K562 (cell line): ENCODE measurements at regions not wholly inside any gene's neighbourhood (a gene's known extent, or its start where the extent isn't known, plus 50 kb on each side); places are given as distances from the start of the nearest gene placed in this dataset.

Source experiments
- ATAC-seq: fragments of 200-7000 bp; cut with Tn5 transposase; 3 replicates; pipeline ENCODE4 v1.9.1; 2020; ENCODE audit warnings: moderate library complexity
- BruUV-seq: library from RNA; stranded (reverse); fragments of 400-500 nt; replicated peaks from 2 replicates; lab custom pipeline; 2021; lab: Mats Ljungman, UMichigan
- CTCF ChIA-PET: fragments of 300-600 bp; formaldehyde crosslinking; extraction: SDS; loops from one replicate; lab custom pipeline; 2021; ENCODE audit warnings: low intra/inter-chr PET ratio; lab: Yijun Ruan, JAX
- POLR2A ChIA-PET: fragments of 300-600, 350-650 bp; sonication (Branson Sonifier 250); formaldehyde crosslinking; extraction: SDS; loops from one replicate; lab custom pipeline; 2021; ENCODE audit warnings: antibody characterized with exemption, inconsistent platforms; lab: Yijun Ruan, JAX
- DNase-seq, 4 experiments: peaks; one replicate each; pipeline versions ENCODE4 v3.0.0 to v3.0.0-alpha.2; 2011 to 2018; ENCODE audit warnings: low spot score in 3 of 4, mixed read lengths in 3 of 4; ENCODE audit errors: extremely low read depth in 1 of 4
- FAIRE-seq: peaks from 2 replicates; lab custom pipeline; 2011; peaks lifted over from hg19 to GRCh38; lab: Jason Lieb, UNC
- H2AFZ ChIP-seq: 2 replicates; pipeline ENCODE4 v1.6.0; 2011; ENCODE audit warnings: low read depth, low read length, control low read depth, inconsistent platforms
- H3K27ac ChIP-seq: fragments of 200-600 bp; 3 replicates; pipeline ENCODE4 v1.8.0; 2011; ENCODE audit warnings: low read depth, mild to moderate bottlenecking, control low read depth, inconsistent platforms, low read length, moderate library complexity, mixed read lengths; ENCODE audit errors: extremely low read depth
- H3K27me3 ChIP-seq, 2 experiments: fragments of 300-600 bp in 1 of 2; 2 replicates in 1 of 2; 3 replicates in 1 of 2; pipeline versions ENCODE4 v1.6.0 to v1.8.0; 2011; ENCODE audit warnings: inconsistent platforms in 2 of 2, low read length in 2 of 2, mild to moderate bottlenecking in 1 of 2, mixed read lengths in 1 of 2, moderate library complexity in 1 of 2; ENCODE audit not compliant: control insufficient read depth in 2 of 2, insufficient read depth in 2 of 2
- H3K36me3 ChIP-seq: fragments of 300-600 bp; 3 replicates; pipeline ENCODE4 v1.8.0; 2011; ENCODE audit warnings: mild to moderate bottlenecking, low read length, inconsistent platforms; ENCODE audit not compliant: control insufficient read depth, insufficient read depth
- H3K4me1 ChIP-seq, 2 experiments: fragments of 200-600 bp in 1 of 2; replicated peaks in 1 of 2; 2 replicates in 1 of 2; 3 replicates in 1 of 2; pipeline versions ENCODE4 v1.5.1 to v1.8.0; 2011; ENCODE audit warnings: inconsistent platforms in 2 of 2, low read length in 2 of 2, mild to moderate bottlenecking in 1 of 2, mixed read lengths in 1 of 2, moderate library complexity in 1 of 2; ENCODE audit not compliant: control insufficient read depth in 2 of 2, insufficient read depth in 2 of 2
- H3K4me2 ChIP-seq: 2 replicates; pipeline ENCODE4 v1.6.1; 2011; ENCODE audit warnings: low read length, control low read depth, inconsistent platforms, mixed read lengths; ENCODE audit not compliant: insufficient read depth
- H3K4me3 ChIP-seq: fragments of 200-600 bp; sonication (generic), shearing (Covaris generic); 2 replicates; pipeline ENCODE4 v1.5.1; 2016; ENCODE audit warnings: control low read depth, inconsistent platforms
- H3K79me2 ChIP-seq: fragments of 200-600 bp; 3 replicates; pipeline ENCODE4 v1.8.0; 2011; ENCODE audit warnings: low read length, inconsistent platforms; ENCODE audit not compliant: control insufficient read depth, insufficient read depth
- H3K9ac ChIP-seq, 2 experiments: 2 replicates each; pipeline versions ENCODE4 v1.6.0 to v1.6.1; 2011; ENCODE audit warnings: low read depth in 2 of 2, low read length in 2 of 2, control low read depth in 1 of 2, inconsistent platforms in 1 of 2, mild to moderate bottlenecking in 1 of 2, mixed read lengths in 1 of 2; ENCODE audit not compliant: insufficient read depth in 1 of 2
- H3K9me1 ChIP-seq: one replicate; pipeline ENCODE4 v1.6.0; 2011; ENCODE audit warnings: inconsistent platforms, mild to moderate bottlenecking, low read length, moderate library complexity; ENCODE audit not compliant: control insufficient read depth, insufficient read depth
- H3K9me3 ChIP-seq: replicated peaks from 2 replicates; pipeline ENCODE4 v1.5.1; 2011; ENCODE audit warnings: low read depth, low read length, inconsistent platforms; ENCODE audit not compliant: control insufficient read depth, insufficient read depth
- H4K20me1 ChIP-seq: replicated peaks from 2 replicates; pipeline ENCODE4 v1.6.1; 2011; ENCODE audit warnings: low read length, inconsistent platforms, mixed read lengths; ENCODE audit not compliant: control insufficient read depth, insufficient read depth
- DDX20 ChIP-seq: fragments of 450-650 bp; IDR thresholded peaks from 2 replicates; pipeline ENCODE4 v1.6.1; 2016; ENCODE audit warnings: missing genetic modification characterization, low read depth, mild to moderate bottlenecking, missing compliant biosample characterization, moderate library complexity
- FOXK1 ChIP-seq: sonication (generic); formaldehyde crosslinking; IDR thresholded peaks from 2 replicates; pipeline ENCODE4 v1.8.0; 2022; ENCODE audit warnings: missing genetic modification reagents, mild to moderate bottlenecking, borderline replicate concordance
- FUS ChIP-seq: fragments of 200-400 bp; formaldehyde crosslinking; optimal IDR thresholded peaks from 2 replicates; pipeline ENCODE3; 2017; ENCODE audit warnings: low read depth, low read length
- GTF2F1 ChIP-seq: IDR thresholded peaks from 2 replicates; pipeline ENCODE4 v1.6.1; 2011; ENCODE audit warnings: low read depth, low read length, improper control_type of control experiment
- SAFB2 ChIP-seq: fragments of 200-400 bp; formaldehyde crosslinking; IDR thresholded peaks from 2 replicates; pipeline ENCODE4 v1.6.1; 2018; ENCODE audit warnings: borderline replicate concordance, low read length, low read depth, moderate library complexity; ENCODE audit not compliant: severe bottlenecking
- TBP ChIP-seq: optimal IDR thresholded peaks from 2 replicates; pipeline ENCODE3; 2011; ENCODE audit warnings: low read depth, low read length, improper control_type of control experiment
- WGBS: fragments of 100-300 bp; shearing (Covaris generic); methylation state at CpG from one replicate; pipeline ENCODE4 v1.1.6; 2016; ENCODE audit warnings: low coverage, mixed read lengths; ENCODE audit not compliant: insufficient coverage; ENCODE audit errors: missing lambda C conversion rate; 5-methylcytosine and 5-hydroxymethylcytosine counted together
- in situ Hi-C: fragments of 300-500 bp; cut with MboI; formaldehyde crosslinking; loops from 4 replicates; pipeline ENCODE4 v1.15.0; 2018; ENCODE audit warnings: inconsistent platforms, mixed read lengths
- intact Hi-C: fragments of 100-400 bp; cut with micrococcal nuclease; formaldehyde crosslinking; loops from 2 replicates; pipeline ENCODE4 v1.14.2; 2022
- TF ChIP-seq, protein P1 (sequence below): sonication (generic); formaldehyde crosslinking; IDR thresholded peaks from 2 replicates; pipeline ENCODE4 v1.8.0; 2022; ENCODE audit warnings: mild to moderate bottlenecking, missing genetic modification reagents
- TF ChIP-seq, protein P2 (sequence below): sonication (generic); formaldehyde crosslinking; IDR thresholded peaks from 2 replicates; pipeline ENCODE4 v1.8.0; 2022; ENCODE audit warnings: mild to moderate bottlenecking, missing genetic modification reagents
- TF ChIP-seq, protein P3 (sequence below): sonication (generic); formaldehyde crosslinking; IDR thresholded peaks from 2 replicates; pipeline ENCODE4 v1.8.0; 2022; ENCODE audit warnings: mild to moderate bottlenecking, low read depth, missing genetic modification reagents
- TF ChIP-seq, protein P4 (sequence below): fragments of 450-650 bp; formaldehyde crosslinking; IDR thresholded peaks from 2 replicates; pipeline ENCODE4 v1.4.0; 2020; ENCODE audit warnings: mild to moderate bottlenecking, mixed read lengths

DNA sequence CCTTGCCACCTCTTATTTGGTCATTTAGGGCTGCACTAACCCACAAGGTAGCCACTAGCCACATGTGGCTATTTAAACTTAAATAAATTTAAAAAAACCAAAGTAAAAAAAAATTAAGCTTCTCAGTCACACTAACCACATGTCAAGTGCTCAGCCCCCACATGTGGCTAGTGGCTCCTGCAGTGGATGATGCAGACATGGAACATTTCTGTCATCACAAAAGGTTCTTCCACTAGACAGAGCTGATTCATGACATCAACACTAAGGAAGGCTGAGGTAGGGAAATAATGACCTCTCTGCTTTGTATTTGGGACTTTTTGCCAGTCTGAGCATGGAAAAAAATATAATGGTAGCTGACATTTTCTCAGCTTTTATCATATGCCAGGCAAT is 173.0 kb upstream of the FERMT1 start (continued):
- no peak for TF ChIP-seq FOXK1 (CRISPR knock-in tag)
- TF ChIP-seq, protein P1, sequence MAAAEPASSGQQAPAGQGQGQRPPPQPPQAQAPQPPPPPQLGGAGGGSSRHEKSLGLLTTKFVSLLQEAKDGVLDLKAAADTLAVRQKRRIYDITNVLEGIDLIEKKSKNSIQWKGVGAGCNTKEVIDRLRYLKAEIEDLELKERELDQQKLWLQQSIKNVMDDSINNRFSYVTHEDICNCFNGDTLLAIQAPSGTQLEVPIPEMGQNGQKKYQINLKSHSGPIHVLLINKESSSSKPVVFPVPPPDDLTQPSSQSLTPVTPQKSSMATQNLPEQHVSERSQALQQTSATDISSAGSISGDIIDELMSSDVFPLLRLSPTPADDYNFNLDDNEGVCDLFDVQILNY (CRISPR knock-in tag): no peak
- no peak for TF ChIP-seq TBP

DNA sequence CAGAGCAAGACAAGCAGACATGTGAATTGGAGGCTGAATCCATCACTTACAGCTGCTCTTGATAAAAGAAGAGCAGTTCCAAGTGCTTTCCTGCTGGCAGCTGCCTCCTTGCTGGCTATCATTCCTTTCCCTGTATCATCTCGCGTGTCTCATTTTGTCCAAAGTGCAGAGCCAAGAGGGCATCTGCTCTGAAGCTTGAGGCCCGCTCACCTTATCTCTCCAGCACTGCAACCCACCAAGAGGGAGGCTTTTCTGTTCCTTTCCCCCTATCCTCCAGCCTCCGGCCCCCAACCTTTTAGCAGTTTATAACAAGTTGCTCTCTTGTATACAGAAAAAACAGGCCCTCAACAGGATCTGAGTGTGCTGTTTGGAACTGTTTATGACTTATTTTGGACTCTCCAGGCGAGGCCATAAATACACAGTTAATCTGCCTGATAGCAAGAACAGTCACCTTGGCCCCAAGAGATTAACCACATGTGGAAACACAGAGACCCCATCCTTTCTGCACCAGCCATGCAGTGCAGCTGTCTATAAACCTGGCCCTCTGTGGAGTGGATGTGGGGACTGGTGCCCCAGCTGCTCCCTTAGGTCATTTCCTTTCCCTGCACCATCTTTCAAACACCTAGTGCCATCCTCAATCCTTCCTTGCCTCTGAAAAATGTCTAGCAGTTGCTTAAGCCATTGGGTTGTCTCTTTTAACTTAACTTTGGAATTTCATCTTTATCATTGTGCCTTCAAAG is 172.5 kb upstream of the FERMT1 start:
- no peak for TF ChIP-seq DDX20
- TF ChIP-seq, protein P2, sequence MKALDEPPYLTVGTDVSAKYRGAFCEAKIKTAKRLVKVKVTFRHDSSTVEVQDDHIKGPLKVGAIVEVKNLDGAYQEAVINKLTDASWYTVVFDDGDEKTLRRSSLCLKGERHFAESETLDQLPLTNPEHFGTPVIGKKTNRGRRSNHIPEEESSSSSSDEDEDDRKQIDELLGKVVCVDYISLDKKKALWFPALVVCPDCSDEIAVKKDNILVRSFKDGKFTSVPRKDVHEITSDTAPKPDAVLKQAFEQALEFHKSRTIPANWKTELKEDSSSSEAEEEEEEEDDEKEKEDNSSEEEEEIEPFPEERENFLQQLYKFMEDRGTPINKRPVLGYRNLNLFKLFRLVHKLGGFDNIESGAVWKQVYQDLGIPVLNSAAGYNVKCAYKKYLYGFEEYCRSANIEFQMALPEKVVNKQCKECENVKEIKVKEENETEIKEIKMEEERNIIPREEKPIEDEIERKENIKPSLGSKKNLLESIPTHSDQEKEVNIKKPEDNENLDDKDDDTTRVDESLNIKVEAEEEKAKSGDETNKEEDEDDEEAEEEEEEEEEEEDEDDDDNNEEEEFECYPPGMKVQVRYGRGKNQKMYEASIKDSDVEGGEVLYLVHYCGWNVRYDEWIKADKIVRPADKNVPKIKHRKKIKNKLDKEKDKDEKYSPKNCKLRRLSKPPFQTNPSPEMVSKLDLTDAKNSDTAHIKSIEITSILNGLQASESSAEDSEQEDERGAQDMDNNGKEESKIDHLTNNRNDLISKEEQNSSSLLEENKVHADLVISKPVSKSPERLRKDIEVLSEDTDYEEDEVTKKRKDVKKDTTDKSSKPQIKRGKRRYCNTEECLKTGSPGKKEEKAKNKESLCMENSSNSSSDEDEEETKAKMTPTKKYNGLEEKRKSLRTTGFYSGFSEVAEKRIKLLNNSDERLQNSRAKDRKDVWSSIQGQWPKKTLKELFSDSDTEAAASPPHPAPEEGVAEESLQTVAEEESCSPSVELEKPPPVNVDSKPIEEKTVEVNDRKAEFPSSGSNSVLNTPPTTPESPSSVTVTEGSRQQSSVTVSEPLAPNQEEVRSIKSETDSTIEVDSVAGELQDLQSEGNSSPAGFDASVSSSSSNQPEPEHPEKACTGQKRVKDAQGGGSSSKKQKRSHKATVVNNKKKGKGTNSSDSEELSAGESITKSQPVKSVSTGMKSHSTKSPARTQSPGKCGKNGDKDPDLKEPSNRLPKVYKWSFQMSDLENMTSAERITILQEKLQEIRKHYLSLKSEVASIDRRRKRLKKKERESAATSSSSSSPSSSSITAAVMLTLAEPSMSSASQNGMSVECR (CRISPR knock-in tag): no peak
- TF ChIP-seq, protein P3, sequence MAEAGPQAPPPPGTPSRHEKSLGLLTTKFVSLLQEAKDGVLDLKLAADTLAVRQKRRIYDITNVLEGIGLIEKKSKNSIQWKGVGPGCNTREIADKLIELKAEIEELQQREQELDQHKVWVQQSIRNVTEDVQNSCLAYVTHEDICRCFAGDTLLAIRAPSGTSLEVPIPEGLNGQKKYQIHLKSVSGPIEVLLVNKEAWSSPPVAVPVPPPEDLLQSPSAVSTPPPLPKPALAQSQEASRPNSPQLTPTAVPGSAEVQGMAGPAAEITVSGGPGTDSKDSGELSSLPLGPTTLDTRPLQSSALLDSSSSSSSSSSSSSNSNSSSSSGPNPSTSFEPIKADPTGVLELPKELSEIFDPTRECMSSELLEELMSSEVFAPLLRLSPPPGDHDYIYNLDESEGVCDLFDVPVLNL (CRISPR knock-in tag): no peak
- TF ChIP-seq FOXK1 (CRISPR knock-in tag): no peak
- TF ChIP-seq FUS: no peak
- no peak for TF ChIP-seq GTF2F1
- no peak for TF ChIP-seq SAFB2
- TF ChIP-seq, protein P4, sequence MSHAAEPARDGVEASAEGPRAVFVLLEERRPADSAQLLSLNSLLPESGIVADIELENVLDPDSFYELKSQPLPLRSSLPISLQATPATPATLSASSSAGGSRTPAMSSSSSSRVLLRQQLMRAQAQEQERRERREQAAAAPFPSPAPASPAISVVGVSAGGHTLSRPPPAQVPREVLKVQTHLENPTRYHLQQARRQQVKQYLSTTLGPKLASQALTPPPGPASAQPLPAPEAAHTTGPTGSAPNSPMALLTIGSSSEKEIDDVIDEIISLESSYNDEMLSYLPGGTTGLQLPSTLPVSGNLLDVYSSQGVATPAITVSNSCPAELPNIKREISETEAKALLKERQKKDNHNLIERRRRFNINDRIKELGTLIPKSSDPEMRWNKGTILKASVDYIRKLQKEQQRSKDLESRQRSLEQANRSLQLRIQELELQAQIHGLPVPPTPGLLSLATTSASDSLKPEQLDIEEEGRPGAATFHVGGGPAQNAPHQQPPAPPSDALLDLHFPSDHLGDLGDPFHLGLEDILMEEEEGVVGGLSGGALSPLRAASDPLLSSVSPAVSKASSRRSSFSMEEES (CRISPR knock-in tag): no peak
- ATAC-seq: no peak
- H3K9ac ChIP-seq: no peak overlapping the region
- POLR2A ChIA-PET: interaction anchor here (0.6 kb wide), 1 partner anchor 146 kb away, joined by 3 read pairs; no protein-coding TSS in a partner anchor
- H4K20me1 ChIP-seq: no peaks in the 10 kb centered on the region
- no peaks in the 10 kb centered on the region for H3K4me1 ChIP-seq
- 0% methylated on average over 5 of the region's 5 CpGs for WGBS
- no peaks in the 10 kb centered on the region for H3K9me3 ChIP-seq
- intact Hi-C loops (no loop called here), in situ Hi-C loops (no loop called here)
- H3K79me2 ChIP-seq: no peaks in the 10 kb centered on the region
- no peak overlapping the region for H3K4me2 ChIP-seq
- no peaks in the 10 kb centered on the region for H3K27me3 ChIP-seq
- H3K9me1 ChIP-seq: no peaks in the 10 kb centered on the region
- no peak for FAIRE-seq
- H2AFZ ChIP-seq: no peak overlapping the region
- no peak overlapping the region for H3K4me3 ChIP-seq
- H3K36me3 ChIP-seq: no peaks in the 10 kb centered on the region
- no TSS peak for BruUV-seq
- H3K27ac ChIP-seq: no peak overlapping the region
- no peak for DNase-seq
- CTCF ChIA-PET: no interaction called here
